NCI-H128 (cell line): ENCODE measurements at regions not wholly inside any gene's neighbourhood (a gene's known extent, or its start where the extent isn't known, plus 50 kb on each side); places are given as distances from the start of the nearest gene placed in this dataset.
A peak's percentile ranks its signal among the peaks of the same experiment; 100 is the strongest.
"Not testable (repeated sequence)": the region's sequence is repeated elsewhere in the genome, so short reads cannot be mapped to it uniquely, and the experiment has no call there.

Experiments
- DNase-seq: peaks from one replicate; lab custom pipeline; 2025; ENCODE audit not compliant: unreplicated experiment; lab: John Stamatoyannopoulos, UW

GRCh38 chr3:157858821-157859220 lies 247.4 kb downstream of the SHOX2 start:
- DNase-seq: no peak

GRCh38 chr3:157857440-157857839 lies 248.8 kb downstream of the SHOX2 start:
- DNase-seq: no peak

DNA sequence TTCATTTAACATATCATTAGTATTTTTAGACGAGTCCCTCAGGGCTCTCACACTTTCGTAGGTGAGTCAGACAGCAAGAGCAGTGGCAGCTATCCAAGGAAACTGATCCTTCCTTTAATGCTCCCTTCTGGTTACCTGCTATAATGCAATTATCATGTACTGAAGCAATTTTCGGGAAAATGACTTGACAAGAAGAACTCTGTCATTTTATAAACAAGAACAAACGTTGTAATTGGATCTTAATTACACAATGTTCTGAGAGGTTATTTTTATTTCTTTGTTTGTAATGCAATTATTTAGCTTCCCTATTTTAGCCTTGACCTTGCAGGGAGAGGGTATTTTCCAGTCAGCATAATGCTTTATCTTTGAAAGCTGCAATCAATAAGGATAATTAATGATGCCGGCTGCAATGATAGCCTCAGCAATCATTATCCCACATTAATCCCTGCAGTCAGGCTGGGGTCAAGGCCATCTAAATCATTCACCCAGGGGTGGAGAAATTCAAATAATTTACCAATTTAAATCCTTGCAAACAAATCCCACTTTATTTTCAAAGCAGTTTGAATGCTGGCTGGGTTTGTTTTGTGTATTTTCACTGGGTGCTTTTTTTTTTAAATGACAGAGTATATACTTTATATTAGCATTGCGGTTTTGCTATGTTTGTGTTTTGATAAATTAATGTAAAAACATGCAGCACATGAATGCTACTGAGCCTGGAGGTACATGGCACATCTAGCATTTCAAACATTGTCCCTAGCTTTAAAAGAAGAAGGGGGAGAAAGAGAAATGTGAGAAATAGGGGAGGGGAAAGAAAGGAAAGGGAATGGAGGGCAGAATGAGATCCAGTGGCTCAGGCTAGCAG lies 249.9 kb downstream of the SHOX2 start:
- peak; percentile 73 for DNase-seq

- not testable (repeated sequence) for DNase-seq
Observed at GRCh38 chr3:157845839-157846238, 260.4 kb downstream of the SHOX2 start.

DNA sequence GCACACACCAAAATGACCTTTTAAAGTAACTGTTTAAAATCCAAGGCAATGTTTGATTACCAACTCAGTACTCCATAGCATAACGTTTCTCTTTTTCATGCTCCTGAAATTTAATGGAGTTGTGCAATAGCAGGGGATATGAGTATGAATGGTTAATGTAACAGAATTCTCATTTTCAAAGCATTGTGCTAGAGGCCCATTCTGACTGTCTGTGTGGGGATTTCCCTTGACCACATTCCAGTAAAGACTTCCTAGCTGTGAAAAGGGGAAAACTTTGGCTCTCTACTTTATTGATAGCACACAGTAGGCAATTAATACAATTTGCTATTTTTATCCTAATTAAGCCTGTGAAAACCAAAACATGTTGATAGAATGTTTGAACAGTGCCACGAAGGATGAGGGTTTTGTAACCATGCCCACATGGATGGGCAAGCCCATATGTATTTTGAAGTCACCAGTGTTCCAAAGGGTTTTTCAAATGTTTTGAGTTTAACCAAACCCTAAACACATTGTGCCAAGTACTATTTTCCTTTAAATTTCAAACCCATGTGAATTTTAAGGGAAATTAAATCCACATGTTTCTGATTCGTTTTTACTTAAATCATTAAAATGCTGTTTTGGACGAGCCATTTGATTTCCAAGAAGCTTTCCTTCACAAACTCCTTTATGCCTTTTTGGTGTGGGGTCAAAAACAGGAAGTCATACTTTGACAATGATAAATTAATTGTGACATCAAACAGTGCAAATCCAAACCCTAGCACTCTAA lies 261.2 kb downstream of the SHOX2 start:
- DNase-seq: no peak

GRCh38 chr3:157844216-157844615 lies 262.0 kb downstream of the SHOX2 start:
- no peak for DNase-seq

DNA sequence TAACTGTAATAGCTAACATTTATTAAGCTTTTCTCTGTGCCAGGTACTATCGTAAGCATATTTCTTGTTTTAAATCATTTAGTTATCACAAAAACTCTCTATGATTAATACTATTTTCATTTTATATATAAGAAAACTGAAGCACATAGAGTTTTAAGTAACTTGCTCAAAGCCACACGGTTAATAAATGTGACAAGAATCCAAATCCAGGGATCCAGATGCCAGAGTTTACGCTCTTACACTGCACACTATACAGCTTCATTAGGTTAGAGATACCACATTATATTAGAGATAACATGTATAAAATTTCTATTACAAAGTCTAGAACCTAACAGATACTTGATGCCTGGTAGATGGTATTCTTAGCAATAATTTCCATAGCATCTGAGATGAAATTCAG lies 265.2 kb downstream of the SHOX2 start:
- no peak for DNase-seq

- no peak for DNase-seq
Observed at GRCh38 chr3:157840564-157840963, 265.7 kb downstream of the SHOX2 start.

DNA sequence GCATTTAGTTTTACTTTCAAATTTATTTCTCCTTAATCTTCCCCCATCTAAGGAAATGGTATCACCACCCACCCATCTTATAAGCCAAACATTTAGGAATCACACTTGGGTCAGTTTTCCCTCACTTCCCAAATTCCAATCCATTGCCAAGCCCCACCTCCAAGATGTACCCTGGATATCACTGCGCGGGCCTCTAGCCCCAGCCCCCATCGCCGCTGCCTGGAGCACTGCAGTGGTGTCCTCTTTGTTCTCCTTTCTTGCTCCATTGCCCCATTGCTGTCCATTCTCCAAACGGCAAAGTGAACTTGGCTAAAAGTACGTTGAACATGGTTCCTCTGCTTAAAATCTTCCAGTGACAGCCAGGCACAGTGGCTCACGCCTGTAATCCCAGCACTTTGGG lies 267.8 kb downstream of the SHOX2 start:
- no peak for DNase-seq

- DNase-seq: no peak
Observed at GRCh38 chr3:157837336-157837735, 268.9 kb downstream of the SHOX2 start.

DNA sequence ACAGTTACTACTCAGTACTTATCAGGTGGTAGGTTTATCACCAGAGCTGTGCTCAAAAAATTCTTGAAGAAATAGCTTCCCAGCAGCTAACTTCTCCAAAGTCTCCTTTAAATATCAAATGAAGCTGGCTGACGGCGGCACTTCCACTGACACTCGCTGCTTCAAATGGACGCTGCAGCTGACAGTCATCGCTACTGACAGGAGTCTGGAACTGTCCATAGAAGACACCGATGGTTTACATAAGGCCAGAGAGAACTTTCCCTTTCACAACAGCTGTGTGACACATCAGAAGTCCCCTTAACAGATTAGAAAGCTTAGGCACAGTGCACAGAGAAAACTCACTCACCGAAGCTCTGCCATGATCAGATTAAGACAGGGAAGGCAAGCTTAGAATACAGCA lies 270.2 kb downstream of the SHOX2 start:
- no peak for DNase-seq

DNA sequence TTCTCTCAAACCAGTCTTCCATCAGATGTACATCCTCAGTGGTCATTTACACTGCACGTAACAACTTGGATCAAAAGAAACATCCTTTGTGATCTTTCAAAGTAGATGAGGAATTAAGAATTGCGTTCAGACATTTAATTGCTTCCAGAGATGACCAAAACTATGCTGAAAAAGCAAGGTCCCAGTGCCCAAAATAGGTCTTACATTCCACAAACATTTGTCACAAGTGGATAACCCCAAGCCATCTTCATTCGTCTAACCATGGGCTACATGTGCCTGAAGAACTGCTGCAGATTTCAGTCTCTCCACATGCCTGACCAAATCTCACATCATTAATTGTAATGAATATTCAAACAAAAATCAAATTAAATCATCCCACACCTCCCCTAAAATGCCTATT lies 273.6 kb downstream of the SHOX2 start:
- no peak for DNase-seq

GRCh38 chr3:157830556-157831236 lies 275.5 kb downstream of the SHOX2 start:
- no peak for DNase-seq

DNA sequence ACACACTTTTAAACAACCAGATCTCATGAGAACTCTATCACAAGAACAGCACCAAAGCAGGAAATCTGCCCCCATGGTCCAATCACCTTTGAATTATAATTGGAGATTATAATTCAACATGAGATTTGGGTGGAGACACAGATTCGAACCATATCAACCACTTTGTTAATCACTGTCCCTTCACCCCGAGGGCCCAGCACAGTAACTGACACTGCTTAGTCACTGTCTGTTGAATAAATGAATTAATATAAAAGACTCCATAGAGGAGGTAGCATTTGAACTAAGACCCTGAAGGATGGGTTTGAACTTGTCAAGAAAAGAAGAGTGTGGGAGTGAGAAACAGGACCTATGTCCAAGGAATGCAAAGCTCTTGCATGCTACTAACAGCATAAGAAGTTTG lies 276.4 kb downstream of the SHOX2 start:
- no peak for DNase-seq

- no peak for DNase-seq
Observed at GRCh38 chr3:157824281-157824680, 281.9 kb downstream of the SHOX2 start.

DNA sequence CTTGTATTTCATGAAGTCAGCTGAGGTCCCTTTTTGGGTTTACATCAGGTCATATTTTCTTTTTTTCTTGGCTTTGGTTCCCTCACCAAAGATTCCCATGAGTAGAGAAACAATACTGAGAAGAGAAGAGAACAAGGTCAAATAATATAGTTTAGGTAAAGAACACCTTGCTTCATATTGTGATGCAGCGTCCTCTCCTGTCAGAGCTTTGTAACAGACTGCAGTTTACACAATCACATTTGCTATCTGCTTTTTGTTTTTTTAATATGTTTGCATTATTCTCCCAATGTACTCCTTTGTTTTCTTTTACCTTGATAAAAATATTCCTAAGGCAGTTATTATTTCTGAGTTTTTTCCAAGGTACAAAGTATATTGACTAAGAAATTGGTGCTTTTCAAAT lies 283.2 kb downstream of the SHOX2 start:
- no peak for DNase-seq

- DNase-seq: no peak
Observed at GRCh38 chr3:157820157-157820517, 286.1 kb downstream of the SHOX2 start.

- no peak for DNase-seq
Observed at GRCh38 chr3:157819270-157820156, 286.7 kb downstream of the SHOX2 start.

- DNase-seq: no peak
Observed at GRCh38 chr3:157816896-157817295, 289.3 kb downstream of the SHOX2 start.

DNA sequence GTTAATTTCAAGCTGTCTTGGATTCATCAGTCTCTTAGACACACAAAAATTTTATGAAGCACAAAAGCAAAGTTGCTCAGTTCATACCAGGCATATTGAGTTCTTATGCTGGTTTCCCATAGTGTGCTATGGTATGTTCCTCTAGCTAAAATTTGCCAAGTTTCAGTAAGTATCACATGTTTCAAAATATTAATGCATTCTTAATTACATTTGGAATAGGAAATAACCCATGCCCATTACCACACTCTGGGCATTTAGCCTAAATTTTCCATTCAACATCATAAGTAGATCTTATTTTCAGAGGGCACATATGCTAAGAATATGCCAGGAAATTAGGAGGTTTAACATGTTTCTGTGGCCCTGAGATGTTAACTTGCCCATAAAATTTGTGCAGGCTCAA lies 289.9 kb downstream of the SHOX2 start:
- DNase-seq: no peak

GRCh38 chr3:157815739-157816138 lies 290.5 kb downstream of the SHOX2 start:
- DNase-seq: no peak
